Nephron progenitor cell (in vitro differentiated cells): ENCODE measurements at regions not wholly inside any gene's neighbourhood (a gene's known extent, or its start where the extent isn't known, plus 50 kb on each side); places are given as distances from the start of the nearest gene placed in this dataset.

ENCODE experiments used
- DNase-seq: peaks from one replicate; pipeline ENCODE4 v3.0.0; 2021
- H3K27ac Mint-ChIP-seq: 2 replicates; pipeline ENCODE4 v1.8.0; 2021; ENCODE audit warnings: mild to moderate bottlenecking, moderate library complexity, mixed read lengths
- H3K27me3 Mint-ChIP-seq: 2 replicates; pipeline ENCODE4 v1.8.0; 2021; ENCODE audit warnings: mild to moderate bottlenecking, low read depth, mixed read lengths; ENCODE audit not compliant: poor library complexity
- H3K36me3 Mint-ChIP-seq: 2 replicates; pipeline ENCODE4 v1.8.0; 2021; ENCODE audit warnings: low read depth, mixed read lengths
- H3K4me1 Mint-ChIP-seq: 2 replicates; pipeline ENCODE4 v1.8.0; 2021; ENCODE audit warnings: mixed read lengths
- H3K4me3 Mint-ChIP-seq: 2 replicates; pipeline ENCODE4 v1.8.0; 2021; ENCODE audit warnings: mild to moderate bottlenecking, moderate library complexity, mixed read lengths
- H3K9me3 Mint-ChIP-seq: 2 replicates; pipeline ENCODE4 v1.8.0; 2021; ENCODE audit warnings: mild to moderate bottlenecking, moderate library complexity, mixed read lengths
- TF ChIP-seq, protein P1 (sequence below): fragments of 200-600 bp; sonication (generic); IDR thresholded peaks from 2 replicates; pipeline ENCODE4 v1.5.0; 2021; ENCODE audit warnings: antibody characterized with exemption

DNA sequence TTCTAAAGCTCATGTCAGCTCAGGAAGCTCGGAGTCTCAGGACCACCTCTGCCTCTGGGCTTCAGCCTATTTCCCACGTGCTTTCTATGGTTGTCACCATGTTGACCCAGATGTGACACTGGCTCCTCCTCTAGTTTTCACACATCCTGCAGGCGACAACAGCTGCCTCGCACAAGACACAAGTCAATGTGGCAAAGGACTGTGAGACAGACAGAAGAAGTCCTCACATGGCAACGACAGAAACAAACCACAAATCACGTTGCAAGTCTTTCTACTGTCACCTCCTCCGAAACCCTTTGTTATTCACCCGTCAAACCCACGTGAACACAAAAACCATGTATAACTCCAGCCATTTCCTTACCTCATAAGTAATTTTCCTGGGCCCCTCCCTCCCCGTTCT is 194.5 kb downstream of the MEX3B start:
- Mint-ChIP-seq H3K9me3 (no peaks in the 10 kb centered on the region), H3K36me3 (peaks cover 22% of the 10 kb centered on the region), H3K27ac (no peak overlapping the region), H3K27me3 (peaks cover 15% of the 10 kb centered on the region), H3K4me3 (no peak overlapping the region), H3K4me1 (no peaks in the 10 kb centered on the region)
- TF ChIP-seq, protein P1, sequence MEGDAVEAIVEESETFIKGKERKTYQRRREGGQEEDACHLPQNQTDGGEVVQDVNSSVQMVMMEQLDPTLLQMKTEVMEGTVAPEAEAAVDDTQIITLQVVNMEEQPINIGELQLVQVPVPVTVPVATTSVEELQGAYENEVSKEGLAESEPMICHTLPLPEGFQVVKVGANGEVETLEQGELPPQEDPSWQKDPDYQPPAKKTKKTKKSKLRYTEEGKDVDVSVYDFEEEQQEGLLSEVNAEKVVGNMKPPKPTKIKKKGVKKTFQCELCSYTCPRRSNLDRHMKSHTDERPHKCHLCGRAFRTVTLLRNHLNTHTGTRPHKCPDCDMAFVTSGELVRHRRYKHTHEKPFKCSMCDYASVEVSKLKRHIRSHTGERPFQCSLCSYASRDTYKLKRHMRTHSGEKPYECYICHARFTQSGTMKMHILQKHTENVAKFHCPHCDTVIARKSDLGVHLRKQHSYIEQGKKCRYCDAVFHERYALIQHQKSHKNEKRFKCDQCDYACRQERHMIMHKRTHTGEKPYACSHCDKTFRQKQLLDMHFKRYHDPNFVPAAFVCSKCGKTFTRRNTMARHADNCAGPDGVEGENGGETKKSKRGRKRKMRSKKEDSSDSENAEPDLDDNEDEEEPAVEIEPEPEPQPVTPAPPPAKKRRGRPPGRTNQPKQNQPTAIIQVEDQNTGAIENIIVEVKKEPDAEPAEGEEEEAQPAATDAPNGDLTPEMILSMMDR = no peak
- DNase-seq = no peak

GRCh38 chr15:81849289-81849688 is 196.5 kb downstream of the MEX3B start:
- no peaks in the 10 kb centered on the region for H3K9me3 Mint-ChIP-seq
- H3K36me3 Mint-ChIP-seq = peaks cover 20% of the 10 kb centered on the region
- no peak overlapping the region for H3K4me3 Mint-ChIP-seq
- no peak for DNase-seq
- peaks cover 15% of the 10 kb centered on the region for H3K27me3 Mint-ChIP-seq
- H3K4me1 Mint-ChIP-seq = peaks cover 4% of the 10 kb centered on the region
- TF ChIP-seq, protein P1 = no peak
- no peak overlapping the region for H3K27ac Mint-ChIP-seq

GRCh38 chr15:81848701-81849100 is 197.1 kb downstream of the MEX3B start:
- H3K27me3 Mint-ChIP-seq = peaks cover 11% of the 10 kb centered on the region
- no peaks in the 10 kb centered on the region for H3K9me3 Mint-ChIP-seq
- TF ChIP-seq, protein P1 = no peak
- no peak for DNase-seq
- peaks cover 20% of the 10 kb centered on the region for H3K36me3 Mint-ChIP-seq
- no peak overlapping the region for H3K27ac Mint-ChIP-seq
- peaks cover 4% of the 10 kb centered on the region for H3K4me1 Mint-ChIP-seq
- H3K4me3 Mint-ChIP-seq = no peak overlapping the region

DNA sequence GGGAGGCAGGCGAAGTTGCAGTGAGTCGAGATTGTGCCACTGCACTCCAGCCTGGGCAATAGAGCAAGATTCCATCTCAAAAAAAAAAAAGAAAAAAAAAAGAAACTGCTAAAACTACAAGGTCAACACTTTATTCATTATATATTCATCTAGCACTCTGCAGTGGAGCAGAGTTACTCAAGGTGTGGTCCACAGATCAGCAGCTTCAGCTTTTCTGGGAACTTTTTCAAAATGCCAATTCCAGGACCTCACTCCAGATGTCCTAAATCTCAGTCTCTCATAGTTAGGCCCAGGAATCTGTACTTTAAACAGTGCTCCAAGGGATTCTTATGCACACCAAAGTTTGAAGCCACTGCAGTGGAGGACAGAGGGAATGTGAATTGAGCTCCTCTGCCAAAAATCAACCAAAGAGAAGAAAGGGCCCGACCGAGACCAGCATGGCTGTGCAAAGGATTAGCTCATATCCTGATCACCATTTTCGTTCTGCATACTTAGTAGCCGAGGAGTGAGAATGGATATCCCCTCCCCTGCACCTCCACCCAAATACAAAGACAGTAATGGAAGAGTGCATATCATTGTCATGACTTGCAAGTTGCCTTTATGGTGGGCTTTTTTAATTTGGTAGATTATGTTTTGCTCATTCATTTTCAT is 201.9 kb downstream of the MEX3B start:
- Mint-ChIP-seq H3K27me3 (no peaks in the 10 kb centered on the region), H3K4me3 (no peak overlapping the region), H3K27ac (no peak overlapping the region), H3K36me3 (peaks cover 15% of the 10 kb centered on the region), H3K4me1 (peaks cover 4% of the 10 kb centered on the region), H3K9me3 (no peaks in the 10 kb centered on the region)
- TF ChIP-seq, protein P1 = no peak
- DNase-seq = no peak

- H3K27ac Mint-ChIP-seq = no peak overlapping the region
- no peaks in the 10 kb centered on the region for H3K9me3 Mint-ChIP-seq
- no peak for DNase-seq
- H3K27me3 Mint-ChIP-seq = no peaks in the 10 kb centered on the region
- peaks cover 15% of the 10 kb centered on the region for H3K36me3 Mint-ChIP-seq
- H3K4me1 Mint-ChIP-seq = peaks cover 4% of the 10 kb centered on the region
- H3K4me3 Mint-ChIP-seq = no peak overlapping the region
- TF ChIP-seq, protein P1 = no peak
Measured at GRCh38 chr15:81843226-81843625, 202.6 kb downstream of the MEX3B start.

DNA sequence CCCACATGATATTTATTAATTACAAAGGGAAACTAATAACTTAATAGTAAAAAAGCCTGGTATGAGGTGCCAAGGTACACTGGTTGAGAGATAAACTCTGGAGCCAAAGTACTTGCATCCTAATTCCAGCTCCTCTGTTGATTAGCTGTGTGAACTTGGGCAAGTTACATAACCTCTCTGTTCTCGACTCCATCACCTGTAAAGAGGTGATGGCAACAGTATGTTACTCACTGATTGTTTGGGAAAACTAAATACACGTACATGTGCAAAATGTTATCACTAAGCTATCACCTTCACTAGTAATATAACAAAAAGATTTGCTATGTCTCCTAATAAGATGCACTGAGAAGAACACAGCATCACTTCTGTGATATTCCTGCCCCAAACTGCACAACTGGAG is 206.4 kb downstream of the MEX3B start:
- TF ChIP-seq, protein P1 = no peak
- no peak overlapping the region for H3K4me3 Mint-ChIP-seq
- H3K4me1 Mint-ChIP-seq = peaks cover 5% of the 10 kb centered on the region
- no peak for DNase-seq
- no peaks in the 10 kb centered on the region for H3K9me3 Mint-ChIP-seq
- H3K27ac Mint-ChIP-seq = no peak overlapping the region
- no peaks in the 10 kb centered on the region for H3K27me3 Mint-ChIP-seq
- no peaks in the 10 kb centered on the region for H3K36me3 Mint-ChIP-seq
